HG03565 (cell line): ENCODE measurements at regions not wholly inside any gene's neighbourhood (a gene's known extent, or its start where the extent isn't known, plus 50 kb on each side); places are given as distances from the start of the nearest gene placed in this dataset.
"Not testable (repeated sequence)": the region's sequence is repeated elsewhere in the genome, so short reads cannot be mapped to it uniquely, and the experiment has no call there.

Experiments
- ATAC-seq: cut with Tn5 transposase; IDR thresholded peaks from one replicate; pipeline ENCODE4 v1.9.1; 2021; ENCODE audit warnings: mild to moderate bottlenecking, moderate library complexity; ENCODE audit not compliant: unreplicated experiment

DNA sequence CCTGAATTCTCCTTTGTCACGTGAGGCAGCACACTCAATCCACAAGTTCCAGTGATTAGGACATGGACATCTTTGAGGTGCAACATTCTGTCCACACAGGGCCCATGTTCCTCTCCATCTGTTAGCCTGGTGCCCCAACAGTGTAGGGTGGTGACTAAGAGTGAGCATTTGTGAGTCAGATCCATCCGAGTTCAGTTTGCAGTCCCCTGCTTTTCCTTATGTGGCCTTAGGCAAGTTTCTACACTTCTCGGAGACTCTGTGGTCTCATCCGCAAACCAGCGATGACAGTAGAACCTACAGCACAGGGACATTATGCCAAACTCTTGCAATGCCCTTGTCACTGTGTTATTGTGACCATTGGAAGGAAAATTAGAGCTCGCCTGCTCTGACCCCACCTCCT lies 178.7 kb upstream of the CDH4 start:
- no peak for ATAC-seq

DNA sequence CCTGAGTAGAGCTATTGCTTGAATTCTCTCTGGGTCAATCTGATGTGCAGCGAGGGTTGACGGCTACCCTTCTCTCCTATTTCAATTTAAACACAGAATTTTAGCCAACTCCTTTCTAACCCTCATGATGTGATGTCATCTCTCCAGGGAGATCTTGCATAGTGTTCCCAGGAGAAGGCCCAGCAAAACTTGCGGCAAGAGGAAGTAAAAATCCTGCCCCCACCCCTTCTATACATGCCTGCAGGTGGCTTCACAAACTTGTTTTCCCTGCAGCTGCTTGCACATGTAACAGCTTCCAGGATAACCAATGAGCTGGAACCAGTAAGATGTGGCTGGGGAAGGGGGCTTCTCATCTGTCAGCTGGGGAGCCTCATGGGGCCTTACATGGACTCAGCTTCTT lies 169.3 kb upstream of the CDH4 start:
- no peak for ATAC-seq

DNA sequence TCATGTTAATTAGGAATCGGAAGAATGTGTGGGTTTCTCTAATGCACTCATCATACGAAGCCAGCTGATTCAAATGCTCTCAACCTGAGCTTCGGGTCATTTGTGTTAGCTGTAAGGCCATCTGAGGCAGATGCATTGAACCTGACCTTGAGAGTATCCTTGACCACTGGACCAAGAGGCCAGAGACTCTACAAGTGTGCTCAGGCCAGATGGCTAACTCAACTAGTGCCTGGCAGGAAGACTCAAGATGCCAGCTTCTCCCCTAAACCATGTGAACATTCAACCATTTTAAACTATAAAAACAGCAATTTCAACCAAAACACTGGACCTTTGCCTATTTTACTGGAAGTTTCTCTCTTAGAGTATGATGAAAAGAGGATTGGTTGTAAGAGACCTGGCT lies 168.6 kb upstream of the CDH4 start:
- no peak for ATAC-seq

DNA sequence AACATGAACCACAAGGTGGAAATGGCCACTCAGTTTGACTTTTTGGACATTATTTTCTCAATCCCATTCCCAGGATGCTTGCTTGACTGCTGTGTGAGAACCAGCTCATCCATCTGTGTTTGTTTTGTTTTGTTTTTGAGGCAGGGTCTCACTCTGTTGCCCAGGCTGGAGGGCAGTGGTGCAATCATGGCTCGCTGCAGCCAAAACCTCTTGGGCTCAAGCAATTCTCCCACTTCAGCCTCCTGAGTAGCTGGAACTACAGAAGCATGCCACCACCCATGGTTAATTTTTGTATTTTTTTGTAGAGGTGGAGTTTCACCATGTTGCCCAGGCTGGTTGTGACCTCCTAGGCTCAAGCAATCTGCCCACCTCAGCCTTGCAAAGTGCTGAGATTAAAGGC lies 166.0 kb upstream of the CDH4 start:
- no peak for ATAC-seq

DNA sequence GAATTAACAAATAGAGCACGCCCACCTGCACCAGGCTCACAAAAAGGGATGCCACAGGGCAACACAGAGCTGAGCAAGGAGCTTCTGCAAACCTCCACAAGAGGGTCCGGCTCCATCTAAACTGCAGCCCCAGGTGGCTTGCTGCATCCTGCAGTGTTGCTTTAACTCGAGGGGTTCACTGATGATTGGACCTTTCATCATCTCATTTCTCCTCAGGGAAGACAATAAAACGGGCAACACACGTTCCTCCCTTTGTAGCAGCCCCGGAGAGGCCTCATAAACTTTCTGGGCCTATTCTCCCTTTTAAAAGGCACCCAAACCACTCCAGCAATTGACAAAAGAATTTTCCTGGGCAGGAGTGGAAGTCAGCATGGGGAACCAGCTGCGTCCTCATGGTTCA lies 161.5 kb upstream of the CDH4 start:
- ATAC-seq: no peak

DNA sequence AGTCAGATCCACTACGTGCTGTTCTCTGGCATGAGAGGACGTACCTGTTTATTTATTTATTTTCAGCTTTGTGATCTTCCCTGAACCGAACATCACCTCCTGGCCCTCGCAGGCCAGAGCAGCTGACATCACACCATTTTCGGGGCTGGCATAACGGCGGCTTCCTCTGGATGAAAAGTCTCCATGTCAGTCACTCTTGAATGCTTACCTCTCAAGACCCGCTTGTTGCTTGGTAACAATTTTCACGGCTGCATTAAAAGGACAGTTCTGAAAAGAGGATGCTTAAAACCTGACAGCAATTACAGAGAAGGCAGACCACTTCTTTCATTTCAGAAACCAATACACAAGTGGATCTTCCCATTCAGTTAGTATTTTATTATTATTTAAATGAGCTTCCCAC lies 159.8 kb upstream of the CDH4 start:
- no peak for ATAC-seq

DNA sequence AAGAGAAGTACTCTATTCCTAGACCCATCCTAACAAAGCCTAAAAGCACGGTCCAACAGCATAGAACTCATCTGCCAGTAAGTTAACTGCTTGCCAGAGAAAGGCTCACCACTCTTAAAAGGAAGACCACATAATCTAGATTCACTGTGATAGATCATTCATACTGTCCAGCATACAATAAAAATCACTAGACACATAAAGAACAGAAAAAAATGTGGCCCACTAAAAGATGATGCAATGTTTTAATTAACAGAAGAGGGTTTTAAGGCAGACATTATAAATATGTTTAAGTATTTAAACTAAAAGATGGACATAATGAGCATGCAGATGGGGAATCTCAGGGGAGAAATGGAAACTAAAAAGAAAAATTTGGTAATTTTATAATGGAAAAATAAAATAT lies 157.5 kb upstream of the CDH4 start:
- no peak for ATAC-seq

DNA sequence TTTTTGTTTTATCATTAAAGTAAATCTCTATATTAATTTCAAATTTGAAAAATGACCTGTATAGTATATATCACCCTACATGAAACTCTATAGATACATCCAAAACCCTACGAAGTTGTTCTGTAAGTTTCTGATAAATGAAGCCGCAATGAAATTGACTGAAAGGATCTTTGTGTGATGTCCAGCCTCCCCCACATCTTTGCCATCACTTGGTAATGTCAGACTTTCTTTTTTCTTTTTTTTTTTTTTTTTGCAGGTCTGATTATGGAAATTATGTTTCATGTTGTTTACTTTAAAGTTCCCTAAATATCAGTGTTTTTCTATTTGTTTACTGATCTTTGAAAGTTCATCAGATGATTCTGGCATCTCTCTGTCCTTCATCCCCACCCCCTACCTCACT lies 155.6 kb upstream of the CDH4 start:
- no peak for ATAC-seq

DNA sequence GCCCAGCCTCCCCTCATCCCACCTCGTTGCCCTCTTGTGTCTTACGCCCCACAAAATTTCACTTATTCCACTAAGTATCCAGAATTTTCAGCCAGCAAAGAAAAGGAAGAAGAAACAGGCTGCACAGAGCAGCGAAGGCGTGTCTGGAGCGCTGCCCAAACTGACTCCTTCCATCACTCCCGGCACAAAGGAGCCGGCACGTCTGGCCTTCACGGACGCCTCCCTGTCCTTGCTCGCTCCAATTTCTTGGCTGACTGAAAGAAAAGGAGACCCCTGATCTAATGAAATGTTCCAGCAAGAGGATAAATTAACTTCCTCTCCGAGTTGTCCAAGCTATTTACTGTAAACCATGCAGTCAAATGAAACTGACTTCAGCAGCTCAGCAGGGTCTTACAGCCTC lies 152.3 kb upstream of the CDH4 start:
- ATAC-seq: no peak

DNA sequence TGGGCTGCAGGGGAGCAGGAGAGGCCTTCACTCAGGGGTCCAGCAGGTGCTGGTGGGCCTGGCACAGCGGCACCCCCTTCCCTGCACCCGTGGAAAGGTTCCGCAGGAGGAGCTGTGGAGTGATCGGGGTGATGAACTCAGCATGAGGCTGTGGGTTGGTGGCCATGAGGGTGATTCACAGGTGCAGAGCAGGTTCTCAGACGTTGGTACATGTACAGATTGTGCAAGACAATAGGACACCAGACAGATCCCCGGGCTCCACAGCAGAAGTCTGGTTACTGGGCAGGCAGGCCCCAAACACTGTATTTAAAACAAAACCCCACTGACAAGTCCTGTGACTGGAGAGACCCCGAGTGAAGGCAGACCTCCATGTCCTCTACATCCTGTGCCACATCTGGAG lies 151.6 kb upstream of the CDH4 start:
- no peak for ATAC-seq

DNA sequence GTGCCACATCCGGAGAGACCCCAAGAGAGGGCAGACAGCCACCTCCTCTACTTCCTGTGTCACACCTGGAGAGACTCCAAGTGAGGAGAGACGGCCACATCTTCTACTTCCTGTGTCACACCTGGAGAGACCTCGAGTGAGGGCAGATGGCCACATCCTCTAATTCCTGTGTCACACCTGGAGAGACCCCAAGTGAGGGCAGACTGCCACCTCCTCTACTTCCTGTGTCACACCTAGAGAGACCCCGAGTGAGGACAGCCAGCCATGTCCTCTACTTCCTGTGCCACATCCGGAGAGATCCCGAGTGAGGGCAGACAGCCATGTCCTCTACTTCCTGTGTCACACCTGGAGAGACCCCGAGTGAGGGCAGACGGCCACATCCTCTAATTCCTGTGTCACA lies 150.7 kb upstream of the CDH4 start:
- ATAC-seq: not testable (repeated sequence)

DNA sequence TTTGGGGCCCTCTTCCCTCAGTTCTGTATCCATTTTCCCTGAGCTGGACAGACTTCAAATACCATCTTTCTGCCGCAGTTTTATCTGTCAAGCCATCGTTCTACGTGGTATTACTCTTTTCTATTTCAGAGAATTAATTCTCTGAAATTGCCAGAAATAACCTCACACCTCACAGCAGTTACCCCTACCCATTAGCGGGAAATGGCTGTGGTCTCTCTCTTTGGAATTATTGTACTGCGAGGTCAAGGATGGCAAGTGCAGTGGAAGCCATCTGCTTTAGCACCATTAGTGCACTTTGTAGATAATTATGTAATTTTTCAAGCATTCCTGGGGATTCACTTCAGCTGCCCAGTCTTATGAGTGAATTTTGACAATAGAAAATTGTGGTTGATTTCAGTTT lies 147.8 kb upstream of the CDH4 start:
- no peak for ATAC-seq

DNA sequence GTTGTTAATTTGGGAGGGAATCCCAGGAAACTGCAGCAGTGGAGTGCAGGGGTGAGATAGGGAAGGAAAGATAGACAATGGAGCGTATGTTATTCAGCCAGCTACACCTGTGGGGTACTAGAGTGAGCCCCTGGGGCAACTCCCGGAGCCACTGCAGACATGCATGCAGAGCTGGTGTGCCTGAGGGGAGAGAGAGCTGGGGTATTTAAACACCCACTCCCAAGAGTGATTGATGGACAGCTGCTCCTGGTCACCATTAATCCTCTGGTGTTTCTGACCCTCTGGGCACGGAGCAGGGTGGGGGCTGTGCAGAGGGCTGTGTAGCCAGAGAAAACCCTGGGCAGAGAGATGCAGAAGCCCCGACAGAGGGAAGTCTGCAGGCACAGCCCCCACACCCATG lies 146.7 kb upstream of the CDH4 start:
- ATAC-seq: no peak

DNA sequence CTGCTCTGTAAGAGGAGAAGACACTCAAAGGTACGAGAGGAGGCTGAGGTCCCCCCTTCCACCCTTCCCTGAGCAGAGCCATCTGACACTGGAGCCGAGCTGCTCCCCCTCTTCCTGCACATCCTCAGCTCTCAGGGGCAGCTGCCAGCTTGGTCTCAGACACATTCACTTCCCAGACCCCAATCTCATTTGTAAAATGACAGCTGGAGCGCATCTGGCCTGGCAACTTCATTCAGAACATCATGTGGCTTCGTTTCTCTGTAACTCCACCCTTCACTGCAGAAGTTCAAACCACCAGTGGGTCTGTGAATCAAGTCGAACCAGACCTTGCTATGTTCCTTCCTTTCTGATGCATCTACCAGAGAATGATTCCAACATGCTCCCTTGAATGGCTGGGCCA lies 145.6 kb upstream of the CDH4 start:
- ATAC-seq: no peak

DNA sequence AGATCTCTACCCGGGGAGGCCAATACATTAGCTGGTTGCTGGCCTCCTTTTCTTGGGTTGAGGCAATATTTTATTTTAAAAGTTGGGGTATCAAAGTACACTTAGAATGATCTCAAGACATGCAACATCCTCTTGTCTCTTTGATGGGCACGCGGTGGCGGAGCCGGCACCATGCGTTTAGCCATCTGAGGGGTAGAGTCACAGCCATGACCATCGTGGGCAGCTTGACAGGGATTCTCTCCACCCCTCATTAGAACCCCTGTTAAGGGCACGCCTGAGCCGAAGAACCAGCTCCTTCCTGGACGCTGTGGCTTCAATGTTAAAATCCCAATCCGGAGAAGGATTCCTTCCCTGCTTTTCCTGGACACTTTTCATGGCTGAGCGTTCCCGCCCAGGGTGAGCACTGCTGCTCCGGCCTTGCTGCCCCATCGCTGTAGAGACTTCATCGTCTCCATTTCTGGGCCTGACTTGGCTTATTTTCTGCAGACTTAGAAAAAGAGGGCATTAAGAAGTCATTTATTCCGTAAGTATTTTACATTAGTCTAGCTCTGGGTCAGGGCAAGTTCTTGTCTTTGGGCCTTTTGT lies 142.7 kb upstream of the CDH4 start:
- no peak for ATAC-seq

DNA sequence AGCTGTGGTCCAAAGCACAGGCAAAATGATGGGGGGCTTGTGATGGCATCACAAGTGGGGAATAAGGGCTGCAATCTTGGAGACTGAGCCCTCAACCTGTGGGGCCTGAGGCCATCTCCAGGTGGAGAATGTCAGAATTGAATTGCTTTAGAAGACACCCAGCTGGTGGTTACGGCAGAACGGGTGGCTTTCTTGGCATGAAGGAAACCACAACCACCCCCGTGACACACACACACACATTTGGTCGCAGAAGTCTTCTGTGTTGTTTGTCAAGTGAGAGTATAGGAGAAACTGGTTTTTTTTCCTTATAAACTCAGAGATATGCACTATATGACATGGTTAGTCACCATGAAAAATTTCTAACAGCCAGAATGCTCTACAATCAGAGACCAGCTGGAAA lies 139.5 kb upstream of the CDH4 start:
- ATAC-seq: no peak

DNA sequence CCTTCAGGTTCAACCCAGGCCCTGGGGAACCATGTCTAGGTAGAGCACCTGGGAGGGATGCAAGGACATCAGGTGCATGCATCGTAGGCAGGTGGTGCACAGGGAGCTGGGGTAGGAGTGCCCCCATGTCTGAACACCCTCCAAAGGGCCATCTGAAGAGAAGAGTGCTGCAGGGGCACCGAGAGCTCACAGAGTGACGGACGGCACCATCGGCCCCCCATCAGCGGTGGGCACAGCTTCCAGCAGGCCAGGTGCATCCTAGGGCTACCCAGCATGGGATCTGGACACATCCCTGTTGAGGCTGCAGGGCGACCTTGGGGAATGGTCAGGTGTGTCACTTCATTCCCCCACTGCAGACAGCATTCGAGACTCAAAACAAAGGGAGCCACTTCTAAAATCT lies 138.3 kb upstream of the CDH4 start:
- ATAC-seq: no peak

DNA sequence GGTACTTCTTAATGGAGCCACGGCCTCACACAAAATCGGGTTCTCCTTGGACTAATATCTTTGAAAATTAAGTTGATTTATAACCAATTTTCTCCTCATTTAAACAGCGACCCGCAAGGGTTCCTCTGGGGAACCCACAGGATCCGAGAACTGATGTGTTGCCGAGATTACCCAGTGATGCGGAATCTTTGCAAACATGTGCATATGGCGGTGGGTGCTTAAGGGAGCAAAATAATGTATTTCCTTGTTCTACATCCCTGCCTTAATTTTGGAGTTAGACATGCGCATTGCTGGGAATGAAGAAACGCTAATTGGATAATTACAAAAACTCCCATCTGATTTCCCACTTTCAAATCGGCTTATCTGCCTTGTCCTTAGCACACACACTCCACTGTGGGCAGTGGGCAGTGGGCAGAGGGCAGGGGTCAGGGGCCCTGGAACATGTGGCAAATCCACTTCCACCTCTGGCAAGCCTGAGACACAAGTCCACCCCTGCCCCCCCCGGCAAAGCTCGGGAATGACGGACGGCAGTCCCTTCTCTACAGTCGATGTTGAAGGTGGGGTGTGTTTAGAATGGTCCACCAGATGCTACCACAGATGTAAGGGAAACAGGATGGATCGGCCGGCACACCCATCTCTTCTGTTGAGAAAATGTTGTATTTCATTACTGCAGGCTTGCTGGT lies 137.4 kb upstream of the CDH4 start:
- ATAC-seq: no peak

DNA sequence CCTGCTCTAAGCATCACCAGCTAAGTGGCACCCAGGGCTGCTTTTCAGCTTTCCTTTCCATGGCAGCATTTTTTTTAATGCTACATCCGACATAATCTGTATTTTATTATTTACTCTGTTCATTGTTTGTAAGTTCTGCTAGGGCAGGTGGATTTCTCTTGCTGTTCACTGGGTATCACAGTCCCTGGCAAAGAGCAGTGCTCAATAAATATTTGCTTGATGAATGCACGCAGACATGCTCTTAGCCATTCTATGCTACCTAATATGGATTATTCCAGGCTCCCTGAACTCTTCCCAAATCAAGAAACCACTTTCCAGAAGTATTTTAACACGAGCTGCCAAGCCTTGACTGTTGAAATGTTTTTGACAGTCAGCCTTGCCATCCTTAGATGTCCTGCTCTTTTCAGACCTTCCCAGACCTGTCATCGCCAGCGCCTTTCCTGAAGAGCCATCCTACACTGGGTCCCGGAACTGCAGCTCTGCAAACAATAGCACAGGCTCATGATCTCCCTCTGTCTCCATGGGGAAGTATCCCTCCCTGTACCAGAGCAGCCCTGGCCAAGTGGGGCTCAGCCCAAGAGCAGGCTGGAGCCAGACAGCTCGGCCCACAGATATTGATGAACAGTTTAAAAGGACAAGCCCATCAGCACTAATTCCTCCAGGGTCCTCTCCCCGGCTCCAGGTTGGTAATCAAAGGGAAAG lies 136.5 kb upstream of the CDH4 start:
- ATAC-seq: no peak

DNA sequence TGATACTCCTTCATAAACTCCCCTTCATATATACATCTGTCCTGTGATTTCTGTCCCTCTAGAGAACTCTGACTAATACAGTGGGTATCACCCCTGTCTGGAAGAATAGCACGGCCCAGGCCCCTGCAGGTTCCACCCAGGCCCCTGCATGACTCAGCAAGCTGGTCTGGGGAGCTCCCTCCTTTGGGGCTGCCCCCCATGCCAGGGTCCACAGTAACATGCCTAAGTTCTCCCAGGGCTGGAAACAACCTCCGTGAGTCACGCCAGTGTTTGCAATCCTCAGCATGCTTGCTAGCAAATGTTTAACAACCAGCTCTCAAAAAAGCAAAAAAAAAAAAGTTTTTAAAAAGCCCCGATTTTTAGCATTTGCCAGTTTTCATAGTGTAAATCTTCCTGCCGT lies 134.3 kb upstream of the CDH4 start:
- ATAC-seq: no peak

DNA sequence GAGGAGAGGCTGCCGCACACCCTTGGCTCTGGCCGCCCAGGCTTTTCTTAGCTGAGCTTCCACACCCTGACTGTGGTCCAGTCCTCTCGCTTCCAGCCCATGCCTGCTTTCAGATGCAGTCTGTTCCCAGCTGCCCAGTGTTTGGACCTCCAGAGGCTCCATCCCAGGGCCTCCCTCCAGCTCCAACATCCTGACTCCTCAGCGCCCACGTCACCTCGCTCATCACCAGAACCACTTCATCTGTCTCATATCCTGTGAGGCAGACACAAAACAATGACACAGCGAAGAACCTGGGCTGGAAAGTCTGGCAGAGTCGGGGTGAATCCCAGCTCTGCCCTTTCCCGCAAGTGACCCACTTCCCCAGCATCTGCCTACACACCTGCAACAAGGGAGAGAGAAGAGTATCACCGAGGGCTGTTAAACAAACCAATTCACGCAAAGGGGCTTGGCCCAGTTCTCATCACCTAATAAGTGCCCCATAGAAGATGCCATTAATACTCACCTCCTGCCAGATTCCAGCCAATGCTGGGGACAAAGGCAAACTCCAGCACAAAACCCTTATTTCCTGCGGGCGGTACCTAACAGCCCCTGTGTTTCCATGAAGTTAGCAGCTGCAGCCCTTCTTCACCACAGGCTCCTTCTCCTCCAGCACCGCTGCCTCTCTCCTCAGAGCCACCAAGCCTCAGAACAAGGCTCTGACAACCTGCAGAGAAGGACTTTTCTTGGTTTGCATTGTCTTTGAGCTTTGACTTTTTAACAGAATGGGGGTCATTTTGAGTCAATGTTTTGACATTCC lies 133.4 kb upstream of the CDH4 start:
- ATAC-seq: no peak

DNA sequence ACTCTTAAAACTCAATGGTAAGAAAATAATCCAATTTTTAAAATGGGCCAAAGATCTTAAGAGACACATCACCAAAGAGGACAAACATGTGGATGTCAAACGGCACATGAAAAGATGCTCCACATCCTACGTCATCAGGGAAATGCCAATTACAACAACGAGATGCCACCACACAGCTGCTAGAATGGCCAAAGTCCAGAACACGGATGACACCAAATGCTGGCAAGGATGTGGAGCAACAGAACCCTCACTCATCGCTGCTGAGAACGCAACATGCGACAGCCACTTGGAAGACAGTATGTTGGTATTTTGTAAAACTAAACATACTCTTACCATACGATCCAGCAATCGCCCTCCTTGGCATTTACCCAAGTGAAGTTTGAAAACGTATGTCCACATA lies 132.8 kb upstream of the CDH4 start:
- no peak for ATAC-seq
